ENCODE measurements at regions not wholly inside any gene's neighbourhood (a gene's known extent, or its start where the extent isn't known, plus 50 kb on each side); places are given as distances from the start of the nearest gene placed in this dataset.
"Not testable (repeated sequence)": the region's sequence is repeated elsewhere in the genome, so short reads cannot be mapped to it uniquely, and the experiment has no call there.

DNA sequence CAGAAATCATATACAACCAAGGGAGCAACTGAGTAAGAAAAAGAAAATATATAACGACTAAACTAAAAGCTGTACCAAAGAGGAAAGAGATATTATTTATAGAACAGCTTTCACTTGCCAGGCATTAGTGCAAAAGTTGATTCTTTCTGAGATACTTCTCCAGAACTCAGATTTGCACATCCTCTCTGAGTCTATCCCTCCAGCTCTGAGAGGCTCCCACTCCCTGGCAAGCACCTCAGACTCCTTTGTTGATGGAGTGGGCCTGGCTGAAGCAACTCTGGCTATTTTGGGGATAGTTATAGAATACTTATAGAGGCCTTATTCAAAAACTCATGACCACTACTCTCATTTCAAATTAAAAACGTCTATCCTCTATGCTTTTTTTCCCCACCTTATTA, 501.6 kb upstream of the TNP1 start:
- no peak for DNase-seq

- DNase-seq: no peak
Observed at GRCh38 chr2:217360781-217361482, 501.1 kb upstream of the TNP1 start.

- DNase-seq: no peak
Observed at GRCh38 chr2:217360111-217360510, 500.2 kb upstream of the TNP1 start.

- DNase-seq: no peak
Observed at GRCh38 chr2:217357886-217358620, 498.2 kb upstream of the TNP1 start.

GRCh38 chr2:217356781-217357180, 496.9 kb upstream of the TNP1 start:
- no peak for DNase-seq

- no peak for DNase-seq
Observed at GRCh38 chr2:217356142-217356541, 496.3 kb upstream of the TNP1 start.

DNA sequence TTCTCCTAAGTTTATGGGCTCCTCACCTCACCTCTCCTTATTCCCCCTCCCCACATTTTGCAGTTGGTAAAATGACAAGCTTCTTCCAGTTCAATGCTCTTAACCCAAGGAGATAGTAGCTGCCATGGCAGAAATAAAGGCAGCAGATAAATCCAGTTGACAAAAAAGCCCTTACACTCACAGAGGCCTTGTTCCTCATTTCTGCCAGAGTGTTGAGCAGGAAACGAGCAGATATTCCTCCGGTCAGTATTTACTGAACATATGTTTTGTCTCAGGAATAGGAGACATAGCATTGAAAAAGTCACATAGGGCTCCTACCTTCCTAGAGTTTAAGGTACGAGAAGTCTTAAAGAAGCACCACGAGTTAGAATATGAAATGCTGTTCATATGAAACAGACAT, 493.7 kb upstream of the TNP1 start:
- no peak for DNase-seq

- DNase-seq: no peak
Observed at GRCh38 chr2:217351378-217351777, 491.5 kb upstream of the TNP1 start.

DNA sequence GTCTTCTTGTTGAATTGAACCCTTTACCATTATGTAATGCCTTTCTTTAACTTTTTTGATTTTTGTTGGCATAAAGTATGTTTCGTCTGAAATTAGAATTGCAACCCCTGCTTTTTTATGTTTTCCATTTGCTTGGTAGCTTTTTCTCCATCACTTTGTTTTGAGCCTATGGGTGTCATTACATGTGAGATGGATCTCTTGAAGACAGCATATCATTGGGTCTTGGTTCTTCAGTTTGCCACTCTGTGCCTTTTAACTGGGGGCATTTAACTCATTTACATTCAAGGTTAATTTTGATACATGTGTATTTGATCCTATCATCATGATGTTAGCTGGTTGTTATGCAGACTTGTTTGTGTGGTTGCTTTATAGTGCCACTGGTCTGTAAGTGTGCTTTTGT, 489.4 kb upstream of the TNP1 start:
- DNase-seq: no peak

DNA sequence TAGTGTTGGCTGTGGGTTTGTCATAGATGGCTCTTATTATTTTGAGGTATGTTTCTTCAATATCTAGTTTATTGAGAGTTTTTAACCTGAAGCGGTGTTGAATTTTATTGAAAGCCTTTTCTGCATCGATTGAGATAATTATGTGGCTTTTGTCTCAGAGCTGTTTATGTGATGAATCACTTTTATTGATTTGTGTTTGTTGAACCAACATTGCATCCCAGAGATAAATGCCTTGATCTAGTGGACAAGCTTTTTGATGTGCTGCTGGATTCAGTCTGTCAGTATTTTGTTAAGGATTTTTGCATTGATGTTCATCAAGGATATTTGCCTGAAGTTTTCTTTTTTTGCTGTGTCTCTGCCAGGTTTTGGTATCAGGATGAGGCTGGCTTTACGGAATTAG, 487.8 kb upstream of the TNP1 start:
- not testable (repeated sequence) for DNase-seq

- not testable (repeated sequence) for DNase-seq
Observed at GRCh38 chr2:217346043-217346442, 486.2 kb upstream of the TNP1 start.

DNA sequence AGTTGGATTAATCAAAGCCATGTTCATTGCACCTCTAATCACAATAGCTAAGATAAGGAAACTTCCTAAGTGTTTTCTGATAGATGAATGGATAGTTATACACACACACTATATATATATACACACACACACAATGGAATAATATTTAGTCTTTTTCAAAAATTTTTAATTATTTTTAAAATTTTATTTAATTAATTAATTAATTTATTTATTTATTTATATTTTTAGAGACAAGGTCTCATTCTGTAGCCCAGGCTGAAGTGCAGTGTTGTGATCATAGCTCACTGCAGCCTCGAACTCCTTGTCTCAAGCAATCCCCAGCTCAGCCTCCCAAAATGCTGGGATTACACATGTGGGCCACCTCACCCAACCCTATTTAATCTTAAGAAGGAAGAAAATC, 481.0 kb upstream of the TNP1 start:
- no peak for DNase-seq

GRCh38 chr2:217340176-217340575, 480.3 kb upstream of the TNP1 start:
- DNase-seq: no peak

DNA sequence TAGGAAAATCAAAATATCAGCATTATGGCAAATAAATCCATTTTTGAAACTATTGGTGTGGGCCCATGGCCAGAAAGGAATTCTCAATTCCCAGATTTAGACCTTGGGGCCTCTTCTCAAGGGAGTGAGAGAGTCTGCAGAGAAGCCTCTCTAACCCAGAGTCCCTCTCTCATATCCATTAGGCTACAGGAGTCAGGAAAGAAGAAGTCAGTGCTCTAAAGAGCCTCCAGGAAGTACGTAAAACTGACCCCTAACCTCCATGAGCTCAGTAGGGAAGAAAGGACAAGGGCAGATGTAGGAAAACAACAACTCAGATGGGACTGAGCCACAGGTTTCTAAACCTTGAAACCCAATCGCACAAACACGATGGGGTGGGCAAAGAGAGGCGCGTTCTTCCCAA, 479.9 kb upstream of the TNP1 start:
- no peak for DNase-seq

DNA sequence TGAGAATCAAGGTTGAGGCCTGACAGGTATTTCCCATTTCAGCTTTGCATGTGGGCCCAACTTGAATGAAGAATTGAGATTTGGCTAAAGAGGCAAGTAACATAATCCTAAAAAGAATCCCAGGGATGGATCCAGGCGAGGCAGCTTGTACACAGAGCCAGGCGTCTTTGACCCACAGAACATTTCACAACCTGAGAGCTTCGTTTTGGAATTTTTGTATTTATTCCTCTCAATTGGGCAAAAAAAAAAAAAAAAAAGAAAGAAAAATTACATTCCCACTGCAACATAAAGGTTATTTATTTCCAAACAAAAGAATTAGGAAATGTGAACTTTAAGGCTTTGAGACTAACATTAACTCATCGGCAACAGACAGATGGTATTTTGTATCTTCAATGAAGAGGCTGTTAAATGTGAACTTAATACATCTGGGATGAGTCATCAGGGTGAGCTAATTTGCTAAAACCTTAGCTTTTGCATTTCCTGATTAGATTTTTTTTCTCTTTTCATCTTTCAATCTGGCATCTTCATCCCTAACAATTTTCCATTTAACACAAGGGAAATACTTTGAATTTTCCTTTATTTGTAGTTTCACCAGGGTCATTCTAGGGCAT, 478.5 kb upstream of the TNP1 start:
- DNase-seq: no peak

DNA sequence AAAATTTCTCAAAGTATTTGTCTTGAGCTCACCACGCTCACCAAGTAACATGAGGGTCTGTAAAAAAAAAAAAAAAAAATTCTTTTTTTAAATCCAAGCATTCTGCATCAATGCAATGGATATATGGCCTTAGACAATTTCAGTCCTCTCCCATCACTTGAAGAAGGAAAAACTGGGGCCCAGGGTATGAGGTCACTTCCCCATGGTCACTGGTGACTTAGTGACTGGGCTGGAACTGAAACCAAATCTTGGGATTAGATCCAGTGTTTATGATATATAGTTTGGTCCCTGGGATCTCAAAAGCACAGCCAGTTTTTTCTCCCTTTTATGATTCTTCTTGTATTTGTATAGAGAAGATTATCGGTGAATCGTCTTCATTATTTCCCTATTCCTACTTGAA, 477.9 kb upstream of the TNP1 start:
- no peak for DNase-seq

DNA sequence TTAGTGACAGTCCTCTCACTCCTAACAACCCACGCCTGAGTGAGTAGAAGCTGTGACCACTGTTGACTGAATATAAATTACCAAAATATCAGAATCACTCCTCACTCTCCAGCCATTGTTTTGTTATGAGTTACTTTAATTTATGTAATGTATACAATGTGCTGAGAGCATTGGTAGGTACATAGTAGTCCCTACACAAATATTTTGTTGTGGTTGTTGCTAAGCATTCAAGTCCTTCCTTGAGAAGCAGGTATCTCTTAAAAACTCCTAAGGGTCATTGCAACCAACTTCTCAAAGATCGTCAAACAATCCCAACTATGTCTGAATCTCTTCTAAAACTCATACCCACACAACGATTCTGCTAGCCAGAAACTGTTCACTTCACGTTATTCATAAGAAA, 476.8 kb upstream of the TNP1 start:
- DNase-seq: no peak

DNA sequence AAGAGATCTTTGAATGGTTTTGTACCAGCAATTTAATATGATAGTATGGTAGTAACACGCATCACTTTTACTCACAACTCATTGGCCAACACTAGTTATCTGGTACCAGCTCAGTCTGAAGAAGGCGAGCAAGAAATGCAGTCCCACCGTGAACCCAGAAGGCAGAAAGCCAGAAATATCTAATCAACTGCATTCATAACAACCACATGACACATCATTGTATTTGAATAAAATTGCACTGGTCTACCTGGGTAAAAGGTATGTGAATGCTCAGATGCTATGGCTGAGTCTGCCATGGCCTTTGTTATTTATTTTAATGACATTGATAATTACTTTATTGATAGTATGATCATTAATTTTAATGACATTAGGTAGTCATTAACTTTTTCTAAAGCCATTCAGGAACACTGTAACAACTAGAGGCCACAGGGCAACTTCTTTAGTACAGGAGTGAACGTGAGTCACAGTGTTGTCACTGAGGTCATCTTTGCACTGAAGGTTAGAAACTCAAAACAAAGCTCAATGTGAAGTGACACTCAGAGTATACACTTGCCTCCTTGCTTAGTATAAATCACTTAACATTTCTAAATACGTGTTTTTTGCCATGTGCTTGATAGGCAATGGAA, 475.6 kb upstream of the TNP1 start:
- DNase-seq: no peak

- no peak for DNase-seq
Observed at GRCh38 chr2:217334561-217334960, 474.7 kb upstream of the TNP1 start.

GRCh38 chr2:217332866-217333265, 473.0 kb upstream of the TNP1 start:
- DNase-seq: no peak

DNA sequence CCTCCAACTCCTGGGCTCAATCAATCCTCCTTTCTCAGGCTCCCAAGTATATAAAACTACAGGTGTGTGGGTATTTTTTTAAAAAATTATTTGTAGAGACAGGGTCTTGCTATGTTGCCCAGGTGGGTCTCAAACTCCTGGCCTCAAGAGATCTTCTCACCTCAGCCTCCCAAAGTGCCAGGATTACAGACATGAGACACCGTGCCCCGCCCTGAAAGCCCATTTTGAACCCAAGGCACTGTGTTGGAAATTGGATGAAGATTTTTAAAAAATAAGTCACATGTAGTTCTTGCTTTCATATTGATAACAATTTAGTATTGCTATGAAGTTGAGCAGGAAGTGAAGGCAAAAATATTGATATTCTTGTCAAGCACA, 472.5 kb upstream of the TNP1 start:
- no peak for DNase-seq

DNA sequence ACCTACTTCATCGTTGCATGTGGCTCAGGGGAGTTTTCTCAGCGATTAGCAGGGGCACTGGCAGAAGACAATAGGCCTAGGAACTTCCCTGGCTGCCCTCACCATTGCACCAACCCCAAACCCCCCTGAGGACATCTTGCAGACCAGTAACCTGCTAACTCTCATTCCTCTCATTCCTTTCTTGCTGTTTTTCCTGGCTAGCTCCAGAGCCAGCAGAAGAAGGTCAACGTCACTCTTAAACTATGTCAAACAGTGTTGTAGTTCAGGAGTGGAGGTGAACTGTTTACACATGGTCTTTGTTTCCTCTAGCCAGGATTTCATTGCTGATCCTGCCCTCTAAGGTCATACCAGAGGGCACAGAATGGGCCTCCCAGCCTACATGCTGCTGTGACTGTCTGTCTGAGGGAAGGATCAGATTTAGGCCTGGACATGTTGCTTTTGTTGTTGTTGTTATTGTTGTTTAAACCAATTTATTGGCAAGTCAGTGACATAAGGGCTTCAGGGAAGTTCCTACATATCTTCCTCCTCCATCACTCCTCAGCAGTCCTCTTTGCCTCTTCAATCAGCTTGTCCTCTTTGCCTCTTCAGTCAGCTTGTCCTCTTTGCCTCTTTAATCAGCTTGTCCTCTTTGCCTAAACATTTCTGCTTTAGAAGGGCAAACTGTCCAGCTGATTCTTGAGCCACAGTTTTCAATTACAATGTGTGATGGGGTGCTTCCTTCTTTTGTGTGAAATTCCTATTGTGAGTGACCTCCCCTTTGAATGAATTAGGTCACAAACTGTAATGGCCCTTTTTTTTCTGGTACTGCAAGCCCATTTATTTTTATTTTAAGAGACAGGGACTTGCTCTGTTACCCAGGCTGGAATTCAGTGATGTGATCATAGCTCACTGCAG, 471.9 kb upstream of the TNP1 start:
- DNase-seq: no peak

DNA sequence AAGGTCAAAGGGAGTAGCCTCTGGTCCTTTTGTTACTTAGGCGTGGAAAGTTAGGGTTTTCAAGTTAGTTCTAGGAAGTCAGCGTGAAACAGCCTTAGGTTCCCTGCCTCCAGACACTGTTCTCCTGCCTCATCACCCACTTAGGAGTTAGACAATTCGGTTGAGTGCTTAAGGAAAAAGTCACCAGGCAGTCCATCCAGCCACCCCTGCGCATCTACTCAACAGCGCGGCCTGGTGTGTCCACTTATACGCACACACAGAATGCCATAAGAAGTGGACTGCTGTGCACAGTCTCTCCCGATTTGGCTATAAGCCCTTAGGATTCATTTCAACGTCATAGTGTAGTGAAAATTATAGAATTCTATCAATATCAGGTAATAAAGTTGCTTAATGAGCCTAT, 470.8 kb upstream of the TNP1 start:
- DNase-seq: no peak

Data from NCI-H1436 treated with DMSO at 0.1 percent for 48 hours (cell line).